ENCODE measurements at regions not wholly inside any gene's neighbourhood (a gene's known extent, or its start where the extent isn't known, plus 50 kb on each side); places are given as distances from the start of the nearest gene placed in this dataset.

- TF ChIP-seq CTCF (IDR thresholded peaks at IDR 0.05; ENCODE audit: control insufficient read depth, insufficient read depth, low read depth, low read length, missing control alignments): no peak
- no peak overlapping the region for H3K4me3 ChIP-seq (ENCODE audit: control insufficient read depth, low read depth, low read length)
- DNase-seq (ENCODE audit: low read depth): no peak
Observed at GRCh38 chr2:120565929-120566328, 169.7 kb upstream of the GLI2 start.

GRCh38 chr2:120566331-120567035 lies 169.2 kb upstream of the GLI2 start:
- TF ChIP-seq CTCF (IDR thresholded peaks at IDR 0.05; ENCODE audit: control insufficient read depth, insufficient read depth, low read depth, low read length, missing control alignments): no peak
- no peak overlapping the region for H3K4me3 ChIP-seq (ENCODE audit: control insufficient read depth, low read depth, low read length)
- peak; percentile 63 for DNase-seq (ENCODE audit: low read depth)

GRCh38 chr2:120567128-120567527 lies 168.5 kb upstream of the GLI2 start:
- no peak for TF ChIP-seq CTCF (IDR thresholded peaks at IDR 0.05; ENCODE audit: control insufficient read depth, insufficient read depth, low read depth, low read length, missing control alignments)
- no peak overlapping the region for H3K4me3 ChIP-seq (ENCODE audit: control insufficient read depth, low read depth, low read length)
- DNase-seq (ENCODE audit: low read depth): no peak

GRCh38 chr2:120568089-120568974 lies 167.3 kb upstream of the GLI2 start:
- no peak overlapping the region for H3K4me3 ChIP-seq (ENCODE audit: control insufficient read depth, low read depth, low read length)
- DNase-seq (ENCODE audit: low read depth): no peak
- TF ChIP-seq CTCF (IDR thresholded peaks at IDR 0.05; ENCODE audit: control insufficient read depth, insufficient read depth, low read depth, low read length, missing control alignments): no peak

GRCh38 chr2:120568975-120569268 lies 166.7 kb upstream of the GLI2 start:
- DNase-seq (ENCODE audit: low read depth): no peak
- TF ChIP-seq CTCF (IDR thresholded peaks at IDR 0.05; ENCODE audit: control insufficient read depth, insufficient read depth, low read depth, low read length, missing control alignments): no peak
- H3K4me3 ChIP-seq (ENCODE audit: control insufficient read depth, low read depth, low read length): no peak overlapping the region

- no peak for TF ChIP-seq CTCF (IDR thresholded peaks at IDR 0.05; ENCODE audit: control insufficient read depth, insufficient read depth, low read depth, low read length, missing control alignments)
- DNase-seq (ENCODE audit: low read depth): no peak
- H3K4me3 ChIP-seq (ENCODE audit: control insufficient read depth, low read depth, low read length): no peak overlapping the region
Observed at GRCh38 chr2:120570001-120570400, 165.7 kb upstream of the GLI2 start.

Measured in AG09309 (cell line).